Suprapubic skin (tissue), 3 donors: ENCODE measurements at regions not wholly inside any gene's neighbourhood (a gene's known extent, or its start where the extent isn't known, plus 50 kb on each side); places are given as distances from the start of the nearest gene placed in this dataset.

Source experiments
- CTCF ChIP-seq, 2 donors: fragments of 200-600 bp in 1 of 2; fragments of 450-650 bp in 1 of 2; sonication (generic) in 1 of 2; IDR thresholded peaks; one replicate each; pipeline ENCODE4 v1.5.1; 2016 to 2019; ENCODE audit warnings: antibody characterized with exemption in 2 of 2, mild to moderate bottlenecking in 1 of 2, moderate library complexity in 1 of 2
- POLR2A ChIP-seq, 2 donors: fragments of 450-650 bp; IDR thresholded peaks; one replicate each; pipeline ENCODE4 v1.6.1; 2017; ENCODE audit warnings: antibody characterized with exemption in 2 of 2, mild to moderate bottlenecking in 2 of 2, moderate library complexity in 2 of 2

- TF ChIP-seq POLR2A (IDR thresholded peaks at IDR 0.05) (no peak), CTCF (IDR thresholded peaks at IDR 0.05) (no peak)
Observed at GRCh38 chr14:45467023-45467422, 214.0 kb upstream of the MIS18BP1 start.
